Transverse colon (tissue), 3 donors: ENCODE measurements at regions not wholly inside any gene's neighbourhood (a gene's known extent, or its start where the extent isn't known, plus 50 kb on each side); places are given as distances from the start of the nearest gene placed in this dataset.

Source experiments
- CTCF ChIP-seq, 5 experiments: fragments of 200-600 bp in 3 of 5; fragments of 450-650 bp in 2 of 5; sonication (generic) in 3 of 5; IDR thresholded peaks; 1 replicate in 2 of 5; 2 replicates in 3 of 5; pipeline ENCODE4 v1.5.1; 2016 to 2017; ENCODE audit warnings: antibody characterized with exemption in 5 of 5, inconsistent platforms in 3 of 5, mild to moderate bottlenecking in 2 of 5, moderate library complexity in 1 of 5
- EP300 ChIP-seq: sonication (generic); formaldehyde crosslinking; IDR thresholded peaks from one replicate; pipeline ENCODE4 v1.6.1; 2017; ENCODE audit warnings: antibody characterized with exemption, low read depth
- POLR2A ChIP-seq: fragments of 450-650 bp; IDR thresholded peaks from one replicate; pipeline ENCODE4 v1.6.1; 2016; ENCODE audit warnings: antibody characterized with exemption, mild to moderate bottlenecking, moderate library complexity

GRCh38 chr6:11428895-11429294, 108.7 kb upstream of the TMEM170B start:
- no peak for TF ChIP-seq CTCF (IDR thresholded peaks at IDR 0.05)
- TF ChIP-seq POLR2A = no peak
- TF ChIP-seq EP300 = no peak
